Right atrium auricular region (tissue), 2 donors: ENCODE measurements at regions not wholly inside any gene's neighbourhood (a gene's known extent, or its start where the extent isn't known, plus 50 kb on each side); places are given as distances from the start of the nearest gene placed in this dataset.

Experiments
- DNase-seq: peaks from one replicate; pipeline ENCODE4 v3.0.0-alpha.2; 2019; ENCODE audit warnings: low spot score
- H3K27ac ChIP-seq, 2 donors: fragments of 200-600 bp; sonication (generic); 1 replicate in 1 of 2; 2 replicates in 1 of 2; pipeline ENCODE4 v1.5.1; 2016 to 2019
- H3K27me3 ChIP-seq, 2 donors: fragments of 200-600 bp; sonication (generic); one replicate each; pipeline versions ENCODE4 v1.5.1 to v1.6.0; 2017 to 2019
- H3K36me3 ChIP-seq: fragments of 200-600 bp; sonication (generic); one replicate; pipeline ENCODE4 v1.5.1; 2016
- H3K4me1 ChIP-seq, 2 donors: fragments of 200-600 bp; sonication (generic); one replicate each; pipeline versions ENCODE4 v1.5.1 to v1.6.0; 2017 to 2019
- H3K4me3 ChIP-seq, 2 donors: fragments of 200-600 bp; sonication (generic); 1 replicate in 1 of 2; 2 replicates in 1 of 2; pipeline ENCODE4 v1.5.1; 2017 to 2019; ENCODE audit warnings: mild to moderate bottlenecking in 1 of 2, moderate library complexity in 1 of 2
- H3K9me3 ChIP-seq, 2 donors: fragments of 200-600 bp; sonication (generic); one replicate each; pipeline ENCODE4 v1.5.1; 2019
- TF ChIP-seq, protein P1 (sequence below), 2 donors: fragments of 200-600 bp; sonication (generic); IDR thresholded peaks; one replicate each; pipeline ENCODE4 v1.5.1; 2019; ENCODE audit warnings: antibody characterized with exemption in 2 of 2

GRCh38 chr4:29861307-29861706, 858.9 kb upstream of the PCDH7 start:
- DNase-seq, result no peak
- TF ChIP-seq, protein P1, sequence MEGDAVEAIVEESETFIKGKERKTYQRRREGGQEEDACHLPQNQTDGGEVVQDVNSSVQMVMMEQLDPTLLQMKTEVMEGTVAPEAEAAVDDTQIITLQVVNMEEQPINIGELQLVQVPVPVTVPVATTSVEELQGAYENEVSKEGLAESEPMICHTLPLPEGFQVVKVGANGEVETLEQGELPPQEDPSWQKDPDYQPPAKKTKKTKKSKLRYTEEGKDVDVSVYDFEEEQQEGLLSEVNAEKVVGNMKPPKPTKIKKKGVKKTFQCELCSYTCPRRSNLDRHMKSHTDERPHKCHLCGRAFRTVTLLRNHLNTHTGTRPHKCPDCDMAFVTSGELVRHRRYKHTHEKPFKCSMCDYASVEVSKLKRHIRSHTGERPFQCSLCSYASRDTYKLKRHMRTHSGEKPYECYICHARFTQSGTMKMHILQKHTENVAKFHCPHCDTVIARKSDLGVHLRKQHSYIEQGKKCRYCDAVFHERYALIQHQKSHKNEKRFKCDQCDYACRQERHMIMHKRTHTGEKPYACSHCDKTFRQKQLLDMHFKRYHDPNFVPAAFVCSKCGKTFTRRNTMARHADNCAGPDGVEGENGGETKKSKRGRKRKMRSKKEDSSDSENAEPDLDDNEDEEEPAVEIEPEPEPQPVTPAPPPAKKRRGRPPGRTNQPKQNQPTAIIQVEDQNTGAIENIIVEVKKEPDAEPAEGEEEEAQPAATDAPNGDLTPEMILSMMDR (IDR thresholded peaks at IDR 0.05), result no peak
- Histone ChIP-seq H3K27me3 (no peaks in the 10 kb centered on the region), H3K4me3 (no peak overlapping the region), H3K9me3 (peaks cover 0 to 9% of the 10 kb centered on the region in 2 donors), H3K36me3 (no peaks in the 10 kb centered on the region), H3K27ac (no peak overlapping the region), H3K4me1 (no peaks in the 10 kb centered on the region)

- DNase-seq, result no peak
- H3K27me3 ChIP-seq, result no peaks in the 10 kb centered on the region
- H3K4me1 ChIP-seq, result no peaks in the 10 kb centered on the region
- no peaks in the 10 kb centered on the region for H3K36me3 ChIP-seq
- H3K4me3 ChIP-seq, result no peak overlapping the region
- no peak overlapping the region for H3K27ac ChIP-seq
- TF ChIP-seq, protein P1 (IDR thresholded peaks at IDR 0.05), result peak in 1 of 2 donors; percentile 20
- H3K9me3 ChIP-seq, result peaks cover 0 to 13% of the 10 kb centered on the region in 2 donors
These were observed 852.8 kb upstream of the PCDH7 start for GRCh38 chr4:29867412-29867811.

- Histone ChIP-seq H3K4me1 (no peaks in the 10 kb centered on the region), H3K27me3 (no peaks in the 10 kb centered on the region), H3K36me3 (no peaks in the 10 kb centered on the region), H3K9me3 (no peaks in the 10 kb centered on the region), H3K4me3 (no peak overlapping the region), H3K27ac (no peak overlapping the region)
- TF ChIP-seq, protein P1 (IDR thresholded peaks at IDR 0.05), result no peak
- no peak for DNase-seq
These were observed 819.8 kb upstream of the PCDH7 start for GRCh38 chr4:29900336-29900735.

- Histone ChIP-seq H3K4me1 (no peaks in the 10 kb centered on the region), H3K27me3 (no peaks in the 10 kb centered on the region), H3K4me3 (no peak overlapping the region), H3K9me3 (no peaks in the 10 kb centered on the region), H3K27ac (no peak overlapping the region), H3K36me3 (no peaks in the 10 kb centered on the region)
- TF ChIP-seq, protein P1 (IDR thresholded peaks at IDR 0.05), result no peak
- DNase-seq, result no peak
These were observed 811.9 kb upstream of the PCDH7 start for GRCh38 chr4:29908276-29908675.

DNA sequence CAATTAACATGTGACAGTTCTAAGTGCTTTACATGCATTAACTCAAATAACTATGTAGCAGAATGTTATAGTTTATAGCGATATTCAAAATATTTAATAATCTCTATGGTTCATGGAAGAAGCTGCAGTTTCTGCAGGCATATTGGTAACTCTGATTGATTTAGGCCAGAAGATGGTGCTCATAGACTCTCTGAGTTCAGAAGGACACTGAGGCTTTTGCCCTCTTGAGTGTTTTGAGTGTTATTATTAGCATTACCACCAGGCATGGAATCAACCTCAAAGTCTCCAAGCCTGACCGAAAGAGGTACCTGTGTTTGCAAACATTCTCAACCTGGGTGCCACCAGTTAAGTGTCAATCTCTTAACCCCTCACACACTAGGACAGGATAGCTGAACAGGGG, 792.3 kb upstream of the PCDH7 start:
- Histone ChIP-seq H3K27me3 (no peaks in the 10 kb centered on the region), H3K27ac (no peak overlapping the region), H3K4me3 (no peak overlapping the region), H3K9me3 (no peaks in the 10 kb centered on the region), H3K36me3 (no peaks in the 10 kb centered on the region), H3K4me1 (no peaks in the 10 kb centered on the region)
- DNase-seq, result no peak
- TF ChIP-seq, protein P1 (IDR thresholded peaks at IDR 0.05), result no peak

GRCh38 chr4:29948451-29948850, 771.7 kb upstream of the PCDH7 start:
- H3K27ac ChIP-seq, result no peak overlapping the region
- TF ChIP-seq, protein P1 (IDR thresholded peaks at IDR 0.05), result no peak
- H3K9me3 ChIP-seq, result no peaks in the 10 kb centered on the region
- no peak for DNase-seq
- H3K4me1 ChIP-seq, result no peaks in the 10 kb centered on the region
- no peaks in the 10 kb centered on the region for H3K27me3 ChIP-seq
- no peak overlapping the region for H3K4me3 ChIP-seq
- no peaks in the 10 kb centered on the region for H3K36me3 ChIP-seq
